PC-3 (cell line): ENCODE measurements at regions not wholly inside any gene's neighbourhood (a gene's known extent, or its start where the extent isn't known, plus 50 kb on each side); places are given as distances from the start of the nearest gene placed in this dataset.

Experiments
- ATAC-seq: fragments of 200-7000 bp; cut with Tn5 transposase; 2 replicates; pipeline ENCODE4 v1.9.1; 2020; ENCODE audit warnings: mild to moderate bottlenecking, moderate library complexity
- BruUV-seq: library from RNA; stranded (reverse); fragments of 400-500 nt; replicated peaks from 2 replicates; lab custom pipeline; 2021; lab: Mats Ljungman, UMichigan
- CTCF ChIA-PET: fragments of 300-600 bp; sonication (Branson Sonifier 250); formaldehyde crosslinking; loops from one replicate; lab custom pipeline; 2022; ENCODE audit warnings: antibody characterized with exemption; lab: Charles Lee
- POLR2A ChIA-PET: fragments of 300-600 bp; sonication (Branson Sonifier 250); formaldehyde crosslinking; loops from one replicate; lab custom pipeline; 2022; ENCODE audit warnings: antibody characterized with exemption; ENCODE audit not compliant: unreplicated experiment; lab: Charles Lee
- DNase-seq: peaks from one replicate; pipeline ENCODE4 v3.0.0-alpha.2; 2015
- H2AFZ ChIP-seq: fragments of 300-600 bp; sonication (generic); 2 replicates; pipeline ENCODE4 v1.6.0; 2016; ENCODE audit warnings: antibody characterized with exemption, low read length
- H3F3A ChIP-seq: fragments of 300-600 bp; sonication (generic); one replicate; pipeline ENCODE4 v1.6.0; 2017; ENCODE audit warnings: antibody characterized with exemption, low read length, control low read depth, mild to moderate bottlenecking; ENCODE audit not compliant: unreplicated experiment
- H3K27ac ChIP-seq: fragments of 300-600 bp; sonication (generic); 2 replicates; pipeline ENCODE4 v1.5.1; 2016; ENCODE audit warnings: mild to moderate bottlenecking, low read length
- H3K27me3 ChIP-seq: fragments of 300-600 bp; sonication (generic); 2 replicates; pipeline ENCODE4 v1.6.1; 2016; ENCODE audit warnings: low read length, mixed read lengths
- H3K36me3 ChIP-seq: fragments of 300-600 bp; sonication (generic); 2 replicates; pipeline ENCODE4 v1.6.1; 2016; ENCODE audit warnings: low read depth, mixed run types, low read length, mixed read lengths
- H3K4me1 ChIP-seq: fragments of 300-600 bp; sonication (generic); 2 replicates; pipeline ENCODE4 v1.5.1; 2016; ENCODE audit warnings: low read length; ENCODE audit not compliant: insufficient read depth
- H3K4me2 ChIP-seq: fragments of 300-600 bp; sonication (generic); 2 replicates; pipeline ENCODE4 v1.6.0; 2016; ENCODE audit warnings: low read length
- H3K4me3 ChIP-seq: fragments of 300-600 bp; sonication (generic); 2 replicates; pipeline ENCODE4 v1.5.1; 2016; ENCODE audit warnings: mild to moderate bottlenecking, low read length, mixed read lengths
- H3K79me2 ChIP-seq: fragments of 300-600 bp; sonication (generic); 2 replicates; pipeline ENCODE4 v1.6.1; 2017; ENCODE audit warnings: low read length, mixed read lengths
- H3K9ac ChIP-seq: fragments of 300-600 bp; sonication (generic); 2 replicates; pipeline ENCODE4 v1.6.0; 2016; ENCODE audit warnings: mild to moderate bottlenecking, low read length
- H3K9me2 ChIP-seq: fragments of 300-600 bp; sonication (generic); replicated peaks from 2 replicates; pipeline ENCODE4 v1.6.1; 2016; ENCODE audit warnings: mixed run types, low read length, mixed read lengths
- H3K9me3 ChIP-seq: fragments of 300-600 bp; sonication (generic); 2 replicates; pipeline ENCODE4 v1.6.1; 2016; ENCODE audit warnings: low read length, mixed read lengths
- H4K20me1 ChIP-seq: fragments of 300-600 bp; sonication (generic); 2 replicates; pipeline ENCODE4 v1.6.1; 2016; ENCODE audit warnings: low read length, mixed read lengths
- EZH2 ChIP-seq: fragments of 300-600 bp; sonication (generic); IDR thresholded peaks from one replicate; pipeline ENCODE4 v1.6.1; 2017; ENCODE audit warnings: antibody characterized with exemption, mild to moderate bottlenecking, low read length; ENCODE audit not compliant: unreplicated experiment
- EZH2phosphoT487 ChIP-seq: fragments of 300-600 bp; sonication (generic); IDR thresholded peaks from 2 replicates; pipeline ENCODE4 v1.6.1; 2018; ENCODE audit warnings: mild to moderate bottlenecking, antibody characterized with exemption, low read length, borderline replicate concordance
- intact Hi-C: fragments of 100-400 bp; cut with micrococcal nuclease; formaldehyde crosslinking; loops from 2 replicates; pipeline ENCODE4 v1.9.0; 2023
- TF ChIP-seq, protein P1 (sequence below): fragments of 300-600 bp; sonication (generic); conservative IDR thresholded peaks from 2 replicates; pipeline ENCODE4 v1.5.1; 2017; ENCODE audit warnings: antibody characterized with exemption, low read depth, mild to moderate bottlenecking, low read length

DNA sequence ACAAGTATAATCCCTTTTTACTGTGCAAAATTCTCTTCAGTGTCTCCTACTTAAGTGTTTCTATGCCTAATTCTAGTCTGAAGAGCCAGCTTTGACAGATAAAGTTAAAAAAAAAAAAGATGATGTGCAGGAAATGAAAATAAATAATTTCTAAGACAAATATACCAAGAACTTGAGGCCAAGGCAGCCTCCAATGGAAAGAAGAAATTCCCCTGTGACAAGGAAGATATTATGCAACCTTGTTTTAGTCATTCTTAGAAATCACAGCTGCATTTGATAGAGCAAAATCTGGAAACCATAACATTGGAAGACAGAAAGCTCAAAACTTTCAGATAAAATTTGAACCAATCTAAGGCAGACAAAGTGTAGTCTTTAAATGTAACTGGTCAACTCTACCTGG, 375.9 kb upstream of the TLE4 start:
- Histone ChIP-seq H3K79me2 (no peaks in the 10 kb centered on the region), H3F3A (no peaks in the 10 kb centered on the region), H2AFZ (no peak overlapping the region), H3K9ac (no peak overlapping the region), H3K4me1 (no peaks in the 10 kb centered on the region), H3K27me3 (no peaks in the 10 kb centered on the region), H4K20me1 (no peaks in the 10 kb centered on the region), H3K36me3 (no peaks in the 10 kb centered on the region), H3K4me2 (no peak overlapping the region), H3K27ac (no peak overlapping the region), H3K9me2 (no peaks in the 10 kb centered on the region), H3K4me3 (no peak overlapping the region), H3K9me3 (no peaks in the 10 kb centered on the region)
- intact Hi-C loops = no loop called here
- ChIA-PET CTCF (no interaction called here), POLR2A (no interaction called here)
- DNase-seq (no peak), ATAC-seq (no peak)
- TF ChIP-seq EZH2 (no peak), EZH2phosphoT487 (no peak)
- BruUV-seq = no TSS peak

DNA sequence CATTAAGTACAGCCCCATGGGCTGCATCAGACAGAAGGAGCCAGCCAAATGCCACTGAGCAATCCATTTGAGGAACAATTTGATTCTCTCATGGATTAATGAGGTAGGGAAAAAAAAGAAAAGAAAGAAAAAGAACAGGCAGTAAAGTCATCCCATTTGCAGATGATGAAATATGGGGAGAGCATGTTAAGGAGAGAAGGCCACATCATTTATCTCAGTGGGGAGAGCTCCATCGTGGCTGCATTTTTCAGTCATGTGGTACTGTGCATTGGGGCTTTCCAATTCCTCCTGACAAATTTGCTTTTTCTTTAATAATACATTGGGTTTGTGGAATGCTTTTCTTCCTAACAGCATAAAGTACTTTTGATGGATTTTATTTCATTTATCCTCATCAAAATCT, 375.2 kb upstream of the TLE4 start:
- Histone ChIP-seq H3K9me2 (no peaks in the 10 kb centered on the region), H3K9me3 (no peaks in the 10 kb centered on the region), H3K4me3 (no peak overlapping the region), H4K20me1 (no peaks in the 10 kb centered on the region), H3K27ac (no peak overlapping the region), H3K27me3 (no peaks in the 10 kb centered on the region), H3K4me2 (no peak overlapping the region), H3K9ac (no peak overlapping the region), H3K36me3 (no peaks in the 10 kb centered on the region), H2AFZ (no peak overlapping the region), H3K79me2 (no peaks in the 10 kb centered on the region), H3K4me1 (no peaks in the 10 kb centered on the region), H3F3A (no peaks in the 10 kb centered on the region)
- ATAC-seq (no peak), DNase-seq (no peak)
- intact Hi-C loops = no loop called here
- CTCF ChIA-PET = no interaction called here
- POLR2A ChIA-PET = no interaction called here
- BruUV-seq = no TSS peak
- TF ChIP-seq EZH2 (no peak), EZH2phosphoT487 (no peak)
- TF ChIP-seq, protein P1, sequence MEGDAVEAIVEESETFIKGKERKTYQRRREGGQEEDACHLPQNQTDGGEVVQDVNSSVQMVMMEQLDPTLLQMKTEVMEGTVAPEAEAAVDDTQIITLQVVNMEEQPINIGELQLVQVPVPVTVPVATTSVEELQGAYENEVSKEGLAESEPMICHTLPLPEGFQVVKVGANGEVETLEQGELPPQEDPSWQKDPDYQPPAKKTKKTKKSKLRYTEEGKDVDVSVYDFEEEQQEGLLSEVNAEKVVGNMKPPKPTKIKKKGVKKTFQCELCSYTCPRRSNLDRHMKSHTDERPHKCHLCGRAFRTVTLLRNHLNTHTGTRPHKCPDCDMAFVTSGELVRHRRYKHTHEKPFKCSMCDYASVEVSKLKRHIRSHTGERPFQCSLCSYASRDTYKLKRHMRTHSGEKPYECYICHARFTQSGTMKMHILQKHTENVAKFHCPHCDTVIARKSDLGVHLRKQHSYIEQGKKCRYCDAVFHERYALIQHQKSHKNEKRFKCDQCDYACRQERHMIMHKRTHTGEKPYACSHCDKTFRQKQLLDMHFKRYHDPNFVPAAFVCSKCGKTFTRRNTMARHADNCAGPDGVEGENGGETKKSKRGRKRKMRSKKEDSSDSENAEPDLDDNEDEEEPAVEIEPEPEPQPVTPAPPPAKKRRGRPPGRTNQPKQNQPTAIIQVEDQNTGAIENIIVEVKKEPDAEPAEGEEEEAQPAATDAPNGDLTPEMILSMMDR = no peak

DNA sequence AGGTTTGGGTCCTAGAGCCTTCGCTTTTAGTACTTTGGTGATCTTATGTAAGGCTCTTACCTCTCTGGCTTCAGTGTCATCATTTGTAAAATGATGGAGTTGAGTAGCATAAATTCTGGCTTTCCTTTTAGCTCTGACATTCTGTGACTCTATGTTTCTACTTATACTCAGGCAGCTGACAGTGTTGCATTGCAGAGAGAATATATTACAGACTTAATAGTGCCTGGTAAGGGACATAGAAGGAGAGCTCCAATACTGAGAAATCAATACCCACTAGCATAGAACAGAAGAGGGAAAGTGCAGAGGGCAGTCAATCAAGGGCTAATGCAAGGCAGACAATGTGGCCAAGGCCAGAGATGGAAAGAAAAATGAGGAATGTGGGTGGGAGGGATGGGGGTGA, 371.4 kb upstream of the TLE4 start:
- no TSS peak for BruUV-seq
- TF ChIP-seq EZH2phosphoT487 = no peak
- TF ChIP-seq, protein P1 = no peak
- TF ChIP-seq EZH2 = no peak

More for the DNA sequence above, 371.4 kb upstream of the TLE4 start:
- POLR2A ChIA-PET = no interaction called here
- Histone ChIP-seq H3K4me2 (no peak overlapping the region), H2AFZ (no peak overlapping the region), H3K27me3 (no peaks in the 10 kb centered on the region), H3K9me3 (no peaks in the 10 kb centered on the region), H3K36me3 (no peaks in the 10 kb centered on the region), H3K4me1 (no peaks in the 10 kb centered on the region), H3K9me2 (no peaks in the 10 kb centered on the region), H3F3A (no peaks in the 10 kb centered on the region), H4K20me1 (no peaks in the 10 kb centered on the region), H3K9ac (no peak overlapping the region), H3K79me2 (no peaks in the 10 kb centered on the region), H3K4me3 (no peak overlapping the region), H3K27ac (no peak overlapping the region)
- intact Hi-C loops = no loop called here
- CTCF ChIA-PET = no interaction called here
- ATAC-seq (no peak), DNase-seq (no peak)
